ENCODE measurements at regions not wholly inside any gene's neighbourhood (a gene's known extent, or its start where the extent isn't known, plus 50 kb on each side); places are given as distances from the start of the nearest gene placed in this dataset.
"Not testable (repeated sequence)": the region's sequence is repeated elsewhere in the genome, so short reads cannot be mapped to it uniquely, and the experiment has no call there.

GRCh38 chr16:85278839-85279238 is 166.6 kb upstream of the CIBAR2 start:
- DNase-seq, result no peak

DNA sequence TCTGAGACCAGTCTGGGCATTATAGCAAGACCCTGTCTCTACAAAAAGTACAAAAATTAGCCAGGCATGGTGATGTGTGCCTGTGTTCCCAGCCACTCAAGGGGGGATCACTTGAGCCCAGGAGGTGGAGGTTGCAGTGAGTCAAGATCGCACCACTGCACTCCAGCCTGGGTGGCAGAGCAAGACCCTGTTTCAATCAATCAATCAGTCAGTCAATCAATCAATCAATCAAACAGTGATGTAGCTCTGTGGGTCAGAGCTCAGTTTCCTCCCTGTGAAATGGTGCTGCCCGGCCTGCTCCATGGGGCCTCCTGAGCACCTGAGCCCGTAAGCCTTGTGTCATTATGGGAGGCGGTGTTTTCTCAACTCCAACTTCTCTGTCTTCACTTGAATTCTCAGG is 167.1 kb upstream of the CIBAR2 start:
- DNase-seq, result no peak

- DNase-seq, result no peak
Observed at GRCh38 chr16:85279825-85280545, 167.7 kb upstream of the CIBAR2 start.

DNA sequence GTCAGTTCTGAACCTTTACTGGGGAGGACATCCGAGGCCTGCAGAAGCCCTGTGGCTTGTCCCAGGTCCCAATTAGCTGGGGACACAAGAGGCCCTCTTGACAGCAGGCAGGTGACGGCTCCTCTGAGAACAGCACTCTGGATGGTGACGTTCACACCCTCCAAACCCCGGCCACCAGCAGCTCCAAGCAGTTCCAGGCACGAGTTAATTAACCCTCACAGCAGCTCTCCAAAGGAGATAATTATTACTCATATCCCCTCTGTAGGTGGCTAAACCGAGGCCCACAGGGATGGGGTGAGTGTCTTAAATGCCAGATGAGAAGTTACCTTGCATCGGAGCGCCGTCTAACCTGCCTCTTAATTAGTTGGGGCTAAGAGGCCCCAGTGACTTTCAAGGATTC is 168.9 kb upstream of the CIBAR2 start:
- no peak for DNase-seq

GRCh38 chr16:85282842-85283241 is 170.6 kb upstream of the CIBAR2 start:
- DNase-seq, result no peak

DNA sequence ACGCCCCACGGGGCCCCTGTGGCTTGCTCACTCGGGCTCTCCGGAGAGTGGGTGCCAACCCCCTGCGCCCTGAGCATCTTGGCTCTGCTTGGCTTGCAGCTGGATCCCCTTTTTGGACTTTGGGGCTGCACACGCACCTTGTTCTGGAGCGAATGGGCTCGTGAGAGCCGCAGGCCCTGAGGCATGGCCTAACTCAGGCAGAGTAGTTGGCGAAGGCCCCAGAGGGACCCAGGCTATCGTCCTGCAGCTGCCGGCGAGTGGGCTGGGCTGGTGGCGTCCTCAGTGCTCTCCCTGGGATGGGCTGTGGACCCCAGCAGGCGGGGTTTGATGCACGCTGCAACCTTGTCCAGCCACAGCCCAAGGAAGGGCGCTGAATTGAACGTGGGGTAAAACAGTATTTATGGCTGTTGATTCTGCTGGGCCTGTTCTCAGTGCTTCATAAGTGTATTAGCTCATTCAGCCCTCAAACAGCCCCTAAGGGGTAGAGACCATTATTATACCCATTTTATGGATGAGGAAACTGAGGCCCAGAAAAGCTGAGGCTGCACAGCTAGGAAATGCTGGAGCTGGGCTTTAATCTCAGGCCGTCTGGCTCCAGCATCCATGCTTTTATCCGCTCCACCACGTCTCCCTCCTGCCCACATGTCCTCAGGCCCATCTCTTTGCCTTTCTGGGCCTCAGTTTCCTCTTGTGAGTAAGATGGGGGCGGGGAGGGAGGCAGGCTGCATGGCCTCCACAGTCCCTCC is 171.2 kb upstream of the CIBAR2 start:
- no peak for DNase-seq

GRCh38 chr16:85284141-85284817 is 172.0 kb upstream of the CIBAR2 start:
- no peak for DNase-seq

- no peak for DNase-seq
Observed at GRCh38 chr16:85285681-85286065, 173.4 kb upstream of the CIBAR2 start.

GRCh38 chr16:85286066-85286831 is 174.0 kb upstream of the CIBAR2 start:
- peak; percentile 53 for DNase-seq

DNA sequence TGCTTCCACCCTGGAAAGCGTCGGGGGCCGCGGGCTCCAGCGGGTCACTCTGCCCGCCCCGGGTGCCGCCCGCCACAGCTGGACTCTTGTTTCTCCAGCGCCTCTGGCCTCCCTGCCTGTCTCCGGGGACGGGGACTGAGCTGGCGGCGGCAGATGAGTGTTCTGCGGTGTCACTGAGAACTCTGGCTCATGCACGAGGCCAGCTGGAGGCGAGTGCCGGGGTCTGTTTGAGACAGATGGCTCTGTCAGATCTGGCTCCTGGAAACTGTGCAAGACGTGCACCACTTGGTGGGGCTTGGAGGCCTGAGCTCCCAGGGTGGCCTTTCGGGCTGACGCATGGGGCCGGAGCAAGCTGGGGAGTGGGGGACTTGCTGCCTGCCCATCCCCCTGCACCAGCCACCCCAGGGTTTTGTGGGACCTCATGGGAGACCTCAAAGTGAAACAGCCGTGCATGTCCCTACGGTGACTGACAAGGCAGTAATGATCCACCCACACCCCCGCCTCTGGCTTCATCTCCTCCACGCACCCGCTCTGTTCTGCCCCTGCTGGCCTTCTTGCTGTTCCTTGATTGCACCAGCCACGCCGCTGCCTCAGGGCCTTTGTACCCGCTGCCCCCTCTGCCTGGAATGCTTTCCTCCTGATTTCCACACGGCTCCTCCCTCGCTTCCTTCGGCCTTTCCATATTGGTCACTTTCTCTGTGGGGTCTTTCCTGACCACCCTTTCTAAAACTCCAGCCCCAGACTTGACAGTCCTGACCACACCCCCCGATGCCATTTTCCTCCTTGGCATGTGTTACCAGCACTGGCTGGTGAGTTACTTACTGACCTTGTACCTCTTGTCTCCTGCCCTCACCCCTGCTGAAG is 174.9 kb upstream of the CIBAR2 start:
- peak; percentile 70 for DNase-seq

DNA sequence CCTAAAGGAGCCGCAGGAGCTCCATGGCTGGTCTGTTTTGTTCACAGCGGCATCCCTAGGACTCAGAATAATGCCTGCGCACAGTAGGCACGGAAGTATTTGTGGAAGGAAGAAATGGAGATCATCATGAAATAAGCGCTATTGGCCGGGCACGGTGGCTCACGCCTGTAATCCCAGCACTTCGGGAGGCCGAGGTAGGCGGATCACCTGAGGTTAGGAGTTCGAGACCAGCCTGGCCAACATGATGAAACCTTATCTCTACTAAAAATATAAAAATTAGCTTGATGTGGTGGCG is 175.5 kb upstream of the CIBAR2 start:
- DNase-seq, result not testable (repeated sequence)

GRCh38 chr16:85288341-85288868 is 176.1 kb upstream of the CIBAR2 start:
- no peak for DNase-seq

DNA sequence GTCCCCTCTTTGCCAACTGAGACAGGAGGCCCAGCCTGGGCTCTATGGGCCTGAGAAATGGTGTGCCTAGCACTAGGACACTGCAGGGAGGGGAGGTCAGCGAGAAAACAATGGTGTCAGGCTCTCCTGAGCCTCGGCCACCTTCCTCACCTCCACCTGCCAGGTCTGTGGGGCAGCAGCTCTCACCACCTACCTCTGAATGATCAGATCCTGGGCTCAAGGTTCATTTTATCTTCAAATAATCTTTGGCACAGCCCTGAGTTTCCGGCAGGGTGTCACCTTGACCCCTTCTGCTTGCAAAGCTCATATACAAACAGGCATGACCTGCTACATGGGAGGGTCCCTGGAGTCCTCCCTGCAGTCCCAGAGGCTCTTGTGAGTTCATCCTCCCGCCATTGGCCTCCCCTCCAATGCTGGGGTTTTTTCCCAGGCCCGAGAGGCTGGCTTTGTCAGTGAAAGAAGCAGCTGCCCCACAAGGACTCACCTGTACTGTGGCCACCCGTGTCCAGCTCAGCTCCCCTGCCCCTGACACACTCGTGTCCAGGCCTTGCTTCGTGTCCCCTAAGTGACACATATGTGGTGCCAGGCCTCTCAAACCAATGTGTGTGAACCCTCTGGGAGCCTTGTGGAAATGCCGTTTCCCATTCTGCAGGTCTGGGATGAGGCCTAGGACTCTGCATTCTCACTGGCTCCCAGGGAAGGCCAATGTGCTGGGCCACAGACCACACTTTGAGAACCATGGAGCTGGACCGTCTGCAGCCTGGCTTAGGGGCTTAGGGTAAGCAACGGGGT is 176.8 kb upstream of the CIBAR2 start:
- DNase-seq, result no peak

DNA sequence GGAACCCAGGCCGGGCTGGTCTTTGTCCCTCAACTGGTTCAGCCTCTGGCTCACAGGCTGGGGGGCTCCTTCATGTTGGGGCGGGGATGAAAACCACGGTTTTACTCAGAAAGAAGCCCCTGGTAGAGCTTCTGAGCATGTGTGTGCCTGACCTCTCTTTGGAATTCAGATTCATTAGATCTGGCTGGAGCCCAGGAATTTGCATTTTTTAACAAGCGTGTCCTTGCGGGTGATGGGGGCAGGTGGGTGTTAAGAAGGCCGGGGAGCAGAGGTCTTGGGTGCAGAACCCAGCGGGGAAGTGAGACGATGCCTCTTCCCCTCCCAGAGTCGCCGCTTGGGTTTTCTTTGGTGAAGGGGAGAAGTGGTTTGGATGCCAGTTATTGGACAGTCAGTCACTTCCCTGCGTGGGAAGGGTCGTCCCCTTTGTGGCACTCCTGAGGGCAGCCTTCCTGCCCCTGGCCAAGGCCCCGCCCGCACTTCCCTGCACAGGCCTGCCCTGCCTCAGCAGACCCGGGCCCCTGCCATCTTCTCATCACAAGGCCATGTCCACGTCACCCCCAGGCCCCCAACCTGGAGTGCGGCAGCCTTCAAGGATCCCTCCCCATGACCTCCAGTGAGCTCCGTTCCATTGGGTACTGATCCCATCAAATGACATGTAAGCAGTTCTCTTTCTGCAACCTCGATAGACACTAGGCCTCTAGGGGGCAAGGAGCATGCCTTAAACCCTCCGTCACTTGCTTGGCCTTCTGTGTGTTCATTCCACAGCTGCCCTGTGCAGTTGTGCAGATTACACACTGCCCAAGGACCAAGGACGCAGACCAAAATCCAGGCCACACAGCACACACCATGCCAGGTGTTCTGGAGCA is 177.7 kb upstream of the CIBAR2 start:
- peak; percentile 19 for DNase-seq

DNA sequence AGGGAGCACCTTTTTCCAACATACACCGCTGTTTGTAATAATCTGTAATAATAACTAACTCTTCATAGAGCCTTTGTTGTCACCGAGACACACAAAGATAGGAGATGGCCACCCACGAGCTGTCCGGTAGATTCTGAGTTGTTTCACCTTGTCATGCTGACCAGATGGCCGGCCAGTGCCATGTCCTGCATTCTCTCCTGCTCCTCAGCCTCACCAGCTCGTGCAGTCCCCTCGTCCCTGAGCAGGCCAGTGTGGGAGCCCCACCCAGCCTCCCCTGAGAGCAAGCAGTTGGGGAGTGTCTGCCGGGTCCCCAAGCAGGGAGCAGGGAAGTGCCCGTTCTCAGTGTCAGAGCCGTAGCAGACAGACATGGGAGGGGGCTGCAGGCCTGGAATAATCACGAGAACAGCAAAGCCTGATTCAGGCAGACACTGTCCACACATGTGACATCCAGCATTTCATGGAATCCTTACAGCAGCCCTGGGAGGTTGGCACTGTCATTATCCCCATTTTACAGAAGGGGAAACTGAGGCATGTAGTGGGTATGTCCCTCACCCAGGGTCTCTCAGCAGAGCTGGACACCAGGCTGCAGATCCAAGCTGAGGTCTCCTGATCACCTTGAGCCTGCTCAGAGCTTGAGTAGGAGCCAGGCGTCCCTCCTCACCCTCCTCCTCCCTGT is 178.5 kb upstream of the CIBAR2 start:
- DNase-seq, result no peak

DNA sequence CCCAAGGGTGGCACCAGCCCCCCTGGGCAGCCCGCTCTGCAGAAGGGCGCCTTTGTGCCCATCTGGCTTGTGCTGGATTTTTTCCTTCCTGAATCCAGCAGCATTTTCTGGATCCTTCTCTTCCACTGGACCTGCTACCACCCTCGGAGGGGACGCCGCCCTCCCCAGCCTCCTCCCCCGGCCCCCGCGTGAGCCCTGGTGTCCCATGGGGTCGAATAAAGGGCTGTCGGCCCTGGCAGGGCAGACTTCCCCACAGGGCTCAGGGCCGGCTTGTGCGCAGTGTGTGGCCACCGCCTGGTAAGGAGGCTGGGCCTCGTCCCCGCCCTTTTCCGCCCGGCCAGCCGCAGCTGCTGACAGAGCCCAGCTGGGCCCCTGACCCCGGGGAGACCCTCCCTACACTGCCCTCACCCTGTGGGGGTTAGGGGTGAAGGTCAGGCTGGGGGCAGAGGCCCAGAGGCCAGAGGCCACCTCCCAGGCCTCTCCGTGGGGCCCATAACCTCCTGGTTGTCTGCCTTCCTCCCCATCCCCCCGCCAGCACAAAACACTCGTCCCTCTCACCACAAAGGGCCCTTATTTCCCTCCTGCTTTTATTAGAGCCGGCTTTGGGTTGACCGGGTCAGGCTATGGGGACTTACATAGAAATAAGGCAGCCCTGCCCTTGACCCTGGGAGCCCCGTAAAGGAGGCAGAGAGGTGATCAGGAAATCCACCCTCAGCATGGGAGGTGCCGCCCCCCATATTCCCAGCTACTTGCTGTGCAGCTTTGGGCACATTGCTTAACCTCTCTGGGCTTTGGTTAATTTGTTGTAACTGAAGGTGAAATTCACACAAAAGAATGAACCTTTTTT is 179.3 kb upstream of the CIBAR2 start:
- peak; percentile 17 for DNase-seq

DNA sequence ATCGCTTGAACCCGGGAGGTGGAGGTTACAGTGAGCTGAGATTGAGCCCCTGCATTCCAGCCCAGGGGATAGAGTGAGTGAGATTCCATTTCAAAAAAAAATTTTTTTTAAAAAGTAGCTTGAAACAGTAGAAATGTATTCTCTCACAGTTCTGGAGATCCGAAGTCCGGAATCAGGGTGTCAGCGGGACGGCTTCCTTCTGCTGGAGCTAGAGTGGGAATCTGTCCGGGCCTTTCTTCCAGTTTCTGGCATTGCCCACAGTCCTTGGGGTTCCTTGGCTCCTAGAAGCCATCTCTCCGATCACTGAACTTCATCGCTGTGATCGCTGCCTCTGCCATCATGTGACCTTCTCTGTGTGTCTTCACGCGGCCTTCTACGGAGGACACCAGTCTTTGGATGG is 181.2 kb upstream of the CIBAR2 start:
- DNase-seq, result no peak

GRCh38 chr16:85293904-85294642 is 181.8 kb upstream of the CIBAR2 start:
- DNase-seq, result no peak

Data from fibroblast of skin of scalp (primary cell).